ENCODE measurements at regions not wholly inside any gene's neighbourhood (a gene's known extent, or its start where the extent isn't known, plus 50 kb on each side); places are given as distances from the start of the nearest gene placed in this dataset.

DNA sequence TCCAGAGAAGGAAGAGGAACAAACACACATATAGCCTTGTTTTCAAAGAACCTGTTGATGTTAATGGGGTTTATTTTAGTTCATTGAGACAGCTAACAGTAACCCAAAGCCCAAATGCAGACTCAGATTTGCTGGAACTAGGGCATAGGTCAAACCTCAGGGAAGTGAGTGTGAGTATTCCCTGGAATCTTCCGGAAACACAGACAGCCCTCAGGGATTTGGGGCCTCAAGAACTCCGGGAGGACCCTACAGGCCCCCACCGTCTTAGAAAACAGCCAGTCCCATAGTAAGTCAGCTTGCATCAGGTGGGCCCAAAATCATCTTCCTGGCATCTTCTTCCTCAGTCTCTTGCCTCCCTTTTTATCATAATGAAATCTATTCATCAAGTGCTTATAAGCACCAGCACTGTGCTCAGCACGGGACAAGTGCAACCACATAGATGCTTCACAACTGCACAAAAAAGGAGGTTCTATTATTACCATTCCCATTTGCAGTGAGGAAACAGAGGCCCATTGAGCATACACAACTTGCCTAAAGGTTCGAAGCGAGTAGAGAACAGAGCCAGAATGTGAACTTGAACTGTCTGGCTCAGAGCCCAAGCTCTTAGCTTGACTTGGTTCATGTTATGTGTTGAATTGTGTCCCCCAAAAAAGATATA is 50.2 kb upstream of the BCL11A start:
- DNase-seq = no peak
- H3K27me3 Mint-ChIP-seq = peaks cover 52 to 53% of the 10 kb centered on the region in 2 donors
- H3K9me3 Mint-ChIP-seq = no peaks in the 10 kb centered on the region
- H3K36me3 Mint-ChIP-seq (ENCODE audit: insufficient read depth) = no peaks in the 10 kb centered on the region
- H3K4me1 Mint-ChIP-seq (ENCODE audit: low read depth in 2 of 2) = no peaks in the 10 kb centered on the region
- no peak overlapping the region for H3K4me3 Mint-ChIP-seq
- no peak for ATAC-seq (replicated peaks)
- no peak overlapping the region for H3K27ac Mint-ChIP-seq

GRCh38 chr2:60604486-60605064 is 51.1 kb upstream of the BCL11A start:
- Mint-ChIP-seq H3K9me3 (no peaks in the 10 kb centered on the region), H3K27ac (no peak overlapping the region), H3K27me3 (peaks cover 49 to 52% of the 10 kb centered on the region in 2 donors), H3K4me1 (ENCODE audit: low read depth in 2 of 2) (no peaks in the 10 kb centered on the region), H3K4me3 (no peak overlapping the region), H3K36me3 (ENCODE audit: insufficient read depth) (no peaks in the 10 kb centered on the region)
- DNase-seq = no peak
- no peak for ATAC-seq (replicated peaks)

DNA sequence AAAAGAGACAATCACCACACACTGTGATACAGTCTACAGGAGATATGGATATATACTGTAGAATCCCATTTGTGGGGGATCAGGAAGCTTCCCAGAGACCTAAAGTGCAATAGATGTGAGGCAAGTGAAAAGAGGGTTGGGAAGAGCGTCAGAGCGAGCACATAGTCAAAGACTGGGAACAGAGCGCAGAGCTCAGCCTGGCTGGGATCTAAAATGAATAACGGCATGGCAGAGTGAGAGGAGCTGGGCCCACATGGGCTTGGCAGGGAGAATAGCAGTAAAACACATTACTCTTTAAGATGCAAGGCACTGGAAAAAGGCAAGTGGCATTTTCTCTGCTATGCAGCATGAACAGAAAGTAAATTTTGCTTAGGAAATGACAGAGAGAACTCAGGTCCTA is 52.4 kb upstream of the BCL11A start:
- DNase-seq = no peak
- Mint-ChIP-seq H3K4me1 (ENCODE audit: low read depth in 2 of 2) (no peaks in the 10 kb centered on the region), H3K27me3 (peaks cover 39 to 41% of the 10 kb centered on the region in 2 donors), H3K9me3 (no peaks in the 10 kb centered on the region), H3K4me3 (no peak overlapping the region), H3K36me3 (ENCODE audit: insufficient read depth) (no peaks in the 10 kb centered on the region), H3K27ac (no peak overlapping the region)
- ATAC-seq (replicated peaks) = no peak

DNA sequence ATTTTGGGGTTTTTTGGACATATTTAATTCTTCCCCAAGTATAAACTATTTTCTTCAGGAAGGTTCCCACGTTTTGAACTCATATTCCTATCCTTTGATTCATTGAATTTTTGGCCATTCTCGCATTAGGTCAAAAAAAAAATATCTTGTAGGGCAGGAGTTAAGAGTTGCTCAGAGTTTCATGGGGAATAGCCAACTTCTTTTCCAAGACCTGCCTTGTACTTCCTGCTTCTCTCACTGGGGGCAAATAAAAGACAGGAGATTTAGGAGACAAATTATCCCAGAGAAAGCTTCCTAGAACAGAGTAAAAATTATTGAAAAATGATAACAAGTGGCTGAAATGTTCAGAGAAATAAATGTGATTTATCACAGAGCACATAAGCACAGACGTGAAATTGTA is 55.2 kb upstream of the BCL11A start:
- ATAC-seq (replicated peaks) = no peak
- Mint-ChIP-seq H3K36me3 (ENCODE audit: insufficient read depth) (no peaks in the 10 kb centered on the region), H3K27me3 (peaks cover 39 to 41% of the 10 kb centered on the region in 2 donors), H3K9me3 (no peaks in the 10 kb centered on the region), H3K4me3 (no peak overlapping the region), H3K4me1 (ENCODE audit: low read depth in 2 of 2) (no peaks in the 10 kb centered on the region), H3K27ac (no peak overlapping the region)
- DNase-seq = no peak

DNA sequence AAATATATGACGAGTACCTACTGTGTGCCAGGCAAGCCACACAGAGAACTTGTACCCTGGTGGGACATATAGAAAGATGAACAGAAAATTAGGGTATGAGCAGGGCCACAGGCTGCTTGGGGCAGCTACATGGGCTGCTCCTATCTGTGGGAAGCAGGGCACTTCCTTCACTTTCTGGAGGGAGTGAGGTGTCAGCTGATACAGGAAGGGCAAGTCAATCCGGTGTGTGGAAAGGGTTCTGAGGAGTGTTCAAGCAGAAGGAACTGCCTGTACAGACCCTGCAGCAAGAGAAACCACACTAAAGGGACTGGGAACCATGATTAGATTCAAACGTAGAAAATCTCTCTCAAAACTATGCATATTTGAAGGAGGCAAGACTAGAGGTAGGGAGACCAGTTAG is 58.6 kb upstream of the BCL11A start:
- H3K4me3 Mint-ChIP-seq = no peak overlapping the region
- ATAC-seq (replicated peaks) = no peak

DNA sequence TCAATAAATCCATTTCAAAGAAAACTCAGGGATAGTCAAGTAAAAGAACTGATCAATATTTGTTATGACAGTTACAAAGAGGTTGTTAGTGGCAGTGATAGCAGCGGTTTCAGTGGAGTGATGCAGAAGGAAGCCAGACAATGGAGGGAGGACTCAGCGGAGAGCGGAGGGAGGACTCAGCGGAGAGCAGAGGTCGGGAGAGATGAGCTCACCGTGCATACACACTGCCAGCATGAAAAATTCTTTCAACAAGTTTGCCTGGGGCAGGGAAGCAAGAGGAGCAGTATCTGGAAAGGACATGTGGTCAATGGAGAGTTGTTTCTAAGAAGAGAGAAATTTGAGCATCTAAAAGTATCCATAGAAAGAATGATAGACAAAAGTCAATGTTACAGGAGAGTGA is 60.9 kb upstream of the BCL11A start:
- Mint-ChIP-seq H3K27ac (no peak overlapping the region), H3K27me3 (peaks cover 12 to 21% of the 10 kb centered on the region in 2 donors), H3K4me3 (no peak overlapping the region), H3K9me3 (no peaks in the 10 kb centered on the region), H3K36me3 (ENCODE audit: insufficient read depth) (no peaks in the 10 kb centered on the region), H3K4me1 (ENCODE audit: low read depth in 2 of 2) (no peaks in the 10 kb centered on the region)
- DNase-seq (no peak), ATAC-seq (replicated peaks) (no peak)

More for the DNA sequence above, 58.6 kb upstream of the BCL11A start:
- Mint-ChIP-seq H3K4me1 (ENCODE audit: low read depth in 2 of 2) (no peaks in the 10 kb centered on the region), H3K27me3 (peaks cover 18 to 22% of the 10 kb centered on the region in 2 donors), H3K9me3 (no peaks in the 10 kb centered on the region), H3K36me3 (ENCODE audit: insufficient read depth) (no peaks in the 10 kb centered on the region), H3K27ac (no peak overlapping the region)
- DNase-seq = no peak

GRCh38 chr2:60621688-60622429 is 68.4 kb upstream of the BCL11A start:
- H3K4me3 Mint-ChIP-seq = no peak overlapping the region
- no peak for DNase-seq
- no peaks in the 10 kb centered on the region for H3K36me3 Mint-ChIP-seq (ENCODE audit: insufficient read depth)
- H3K4me1 Mint-ChIP-seq (ENCODE audit: low read depth in 2 of 2) = no peaks in the 10 kb centered on the region
- no peak overlapping the region for H3K27ac Mint-ChIP-seq
- no peaks in the 10 kb centered on the region for H3K9me3 Mint-ChIP-seq
- H3K27me3 Mint-ChIP-seq = peaks cover 32 to 53% of the 10 kb centered on the region in 2 donors
- ATAC-seq (replicated peaks) = no peak

DNA sequence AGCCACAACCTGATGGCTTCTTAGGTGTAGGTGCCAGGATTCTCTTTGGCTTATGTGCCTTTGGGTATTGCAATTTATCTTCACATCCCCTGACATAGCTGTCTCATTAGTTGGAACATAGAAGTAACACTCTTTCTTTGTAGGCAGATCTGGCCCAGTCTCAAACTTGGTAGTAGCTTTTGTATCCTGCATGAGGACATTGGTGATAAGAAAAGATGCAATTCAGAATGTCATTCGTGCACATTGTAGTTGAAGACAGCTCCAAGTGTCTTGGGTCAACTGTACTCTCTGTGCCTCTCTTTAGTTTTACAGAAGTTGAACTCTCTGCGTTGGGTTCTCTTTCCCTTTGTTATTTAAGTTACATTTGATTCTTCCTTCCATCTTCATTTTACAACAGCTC is 69.6 kb upstream of the BCL11A start:
- Mint-ChIP-seq H3K27ac (no peak overlapping the region), H3K27me3 (peaks cover 44 to 53% of the 10 kb centered on the region in 2 donors), H3K4me3 (no peak overlapping the region), H3K9me3 (no peaks in the 10 kb centered on the region), H3K4me1 (ENCODE audit: low read depth in 2 of 2) (no peaks in the 10 kb centered on the region), H3K36me3 (ENCODE audit: insufficient read depth) (no peaks in the 10 kb centered on the region)
- ATAC-seq (replicated peaks) = no peak
- DNase-seq = no peak

- H3K36me3 Mint-ChIP-seq (ENCODE audit: insufficient read depth) = no peaks in the 10 kb centered on the region
- no peak overlapping the region for H3K27ac Mint-ChIP-seq
- ATAC-seq (replicated peaks) (no peak), DNase-seq (no peak)
- H3K4me1 Mint-ChIP-seq (ENCODE audit: low read depth in 2 of 2) = no peaks in the 10 kb centered on the region
- H3K27me3 Mint-ChIP-seq = peaks cover 64 to 66% of the 10 kb centered on the region in 2 donors
- H3K9me3 Mint-ChIP-seq = no peaks in the 10 kb centered on the region
- H3K4me3 Mint-ChIP-seq = no peak overlapping the region
These were observed 74.0 kb upstream of the BCL11A start for GRCh38 chr2:60627412-60627811.

- no peak overlapping the region for H3K4me3 Mint-ChIP-seq
- H3K36me3 Mint-ChIP-seq (ENCODE audit: insufficient read depth) = no peaks in the 10 kb centered on the region
- H3K4me1 Mint-ChIP-seq (ENCODE audit: low read depth in 2 of 2) = no peaks in the 10 kb centered on the region
- no peaks in the 10 kb centered on the region for H3K9me3 Mint-ChIP-seq
- DNase-seq (no peak), ATAC-seq (replicated peaks) (no peak)
- H3K27me3 Mint-ChIP-seq = peaks cover 65 to 67% of the 10 kb centered on the region in 2 donors
- no peak overlapping the region for H3K27ac Mint-ChIP-seq
These were observed 74.6 kb upstream of the BCL11A start for GRCh38 chr2:60628026-60628425.

- DNase-seq = no peak
- peaks cover 67 to 72% of the 10 kb centered on the region in 2 donors for H3K27me3 Mint-ChIP-seq
- no peaks in the 10 kb centered on the region for H3K9me3 Mint-ChIP-seq
- no peak for ATAC-seq (replicated peaks)
- no peak overlapping the region for H3K27ac Mint-ChIP-seq
- H3K4me1 Mint-ChIP-seq (ENCODE audit: low read depth in 2 of 2) = no peaks in the 10 kb centered on the region
- H3K4me3 Mint-ChIP-seq = no peak overlapping the region
- no peaks in the 10 kb centered on the region for H3K36me3 Mint-ChIP-seq (ENCODE audit: insufficient read depth)
These were observed 75.3 kb upstream of the BCL11A start for GRCh38 chr2:60628615-60629304.

GRCh38 chr2:60629305-60629662 is 75.8 kb upstream of the BCL11A start:
- DNase-seq = no peak
- no peak overlapping the region for H3K27ac Mint-ChIP-seq
- H3K4me3 Mint-ChIP-seq = no peak overlapping the region
- peaks cover 70% of the 10 kb centered on the region in 2 donors for H3K27me3 Mint-ChIP-seq
- no peaks in the 10 kb centered on the region for H3K4me1 Mint-ChIP-seq (ENCODE audit: low read depth in 2 of 2)
- no peaks in the 10 kb centered on the region for H3K9me3 Mint-ChIP-seq
- no peak for ATAC-seq (replicated peaks)
- no peaks in the 10 kb centered on the region for H3K36me3 Mint-ChIP-seq (ENCODE audit: insufficient read depth)

- peaks cover 64 to 70% of the 10 kb centered on the region in 2 donors for H3K27me3 Mint-ChIP-seq
- no peaks in the 10 kb centered on the region for H3K4me1 Mint-ChIP-seq (ENCODE audit: low read depth in 2 of 2)
- no peaks in the 10 kb centered on the region for H3K36me3 Mint-ChIP-seq (ENCODE audit: insufficient read depth)
- ATAC-seq (replicated peaks) (no peak), DNase-seq (no peak)
- no peaks in the 10 kb centered on the region for H3K9me3 Mint-ChIP-seq
- H3K4me3 Mint-ChIP-seq = no peak overlapping the region
- H3K27ac Mint-ChIP-seq = no peak overlapping the region
These were observed 76.4 kb upstream of the BCL11A start for GRCh38 chr2:60629801-60630385.

Data from effector memory CD8-positive, alpha-beta T cell (primary cell).